HEK293 (cell line): ENCODE measurements at regions not wholly inside any gene's neighbourhood (a gene's known extent, or its start where the extent isn't known, plus 50 kb on each side); places are given as distances from the start of the nearest gene placed in this dataset.

Source experiments
- CTCF ChIA-PET: fragments of 350-600 bp; formaldehyde crosslinking; extraction: SDS; loops from one replicate; lab custom pipeline; 2021; ENCODE audit warnings: antibody characterized with exemption; lab: Yijun Ruan, JAX
- POLR2A ChIA-PET: fragments of 300-600 bp; formaldehyde crosslinking; extraction: SDS; loops from one replicate; lab custom pipeline; 2020; ENCODE audit warnings: antibody characterized with exemption, inconsistent platforms; lab: Yijun Ruan, JAX
- H3K27ac ChIP-seq: fragments of 200-500 bp; sonication (Bioruptor generic); 2 replicates; pipeline ENCODE4 v1.5.1; 2014; ENCODE audit warnings: low read depth, low read length, control low read depth, inconsistent platforms; ENCODE audit errors: extremely low read depth
- H3K36me3 ChIP-seq, 2 experiments: fragments of 200-500 bp in 1 of 2; sonication (Bioruptor generic) in 1 of 2; 1 replicate in 1 of 2; 2 replicates in 1 of 2; pipeline ENCODE4 v1.5.1; 2014 to 2017; ENCODE audit warnings: inconsistent platforms in 2 of 2, low read length in 2 of 2; ENCODE audit not compliant: control insufficient read depth in 2 of 2, insufficient read depth in 1 of 2
- H3K4me1 ChIP-seq: fragments of 200-500 bp; sonication (Bioruptor generic); 2 replicates; pipeline ENCODE4 v1.5.1; 2014; ENCODE audit warnings: mild to moderate bottlenecking, low read length, inconsistent platforms; ENCODE audit not compliant: control insufficient read depth, insufficient read depth
- H3K4me3 ChIP-seq: 2 replicates; pipeline ENCODE4 v1.5.1; 2011; ENCODE audit warnings: low read depth, mild to moderate bottlenecking, control low read depth, low read length, moderate library complexity
- H3K9me3 ChIP-seq: fragments of 200-500 bp; sonication (Bioruptor generic); 2 replicates; pipeline ENCODE4 v1.5.1; 2014; ENCODE audit warnings: low read depth, low read length, inconsistent platforms; ENCODE audit not compliant: control insufficient read depth, insufficient read depth
- GLI2 ChIP-seq: fragments of 450-650 bp; formaldehyde crosslinking; IDR thresholded peaks from 2 replicates; pipeline ENCODE4; 2017; ENCODE audit warnings: missing biosample characterization, missing genetic modification characterization, low read depth, borderline replicate concordance
- SCRT1 ChIP-seq: fragments of 450-650 bp; formaldehyde crosslinking; IDR thresholded peaks from 2 replicates; pipeline ENCODE4 v1.5.1; 2016; ENCODE audit warnings: missing biosample characterization, missing genetic modification characterization, borderline replicate concordance
- SCRT2 ChIP-seq: fragments of 450-650 bp; formaldehyde crosslinking; IDR thresholded peaks from 2 replicates; pipeline ENCODE4 v1.5.1; 2016; ENCODE audit warnings: missing biosample characterization, missing genetic modification characterization
- ZEB2 ChIP-seq: fragments of 450-650 bp; formaldehyde crosslinking; IDR thresholded peaks from 2 replicates; pipeline ENCODE4 v1.5.1; 2016; ENCODE audit warnings: missing biosample characterization, missing genetic modification characterization
- ZNF121 ChIP-seq: fragments of 450-650 bp; formaldehyde crosslinking; IDR thresholded peaks from 2 replicates; pipeline ENCODE4 v1.5.1; 2016; ENCODE audit warnings: missing biosample characterization, missing genetic modification characterization
- ZNF202 ChIP-seq: fragments of 450-650 bp; formaldehyde crosslinking; IDR thresholded peaks from 2 replicates; pipeline ENCODE4 v1.5.1; 2016; ENCODE audit warnings: missing biosample characterization, missing genetic modification characterization, borderline replicate concordance
- ZNF223 ChIP-seq: fragments of 450-650 bp; formaldehyde crosslinking; IDR thresholded peaks from 2 replicates; pipeline ENCODE4 v1.5.1; 2016; ENCODE audit warnings: missing biosample characterization, missing genetic modification characterization
- ZNF23 ChIP-seq: fragments of 450-650 bp; formaldehyde crosslinking; IDR thresholded peaks from 2 replicates; pipeline ENCODE4 v1.5.1; 2016; ENCODE audit warnings: missing biosample characterization, missing genetic modification characterization, borderline replicate concordance
- ZNF341 ChIP-seq: fragments of 450-650 bp; formaldehyde crosslinking; IDR thresholded peaks from 2 replicates; pipeline ENCODE4; 2016; ENCODE audit warnings: low read depth, missing biosample characterization, missing genetic modification characterization
- ZNF426 ChIP-seq: fragments of 450-650 bp; formaldehyde crosslinking; IDR thresholded peaks from 2 replicates; pipeline ENCODE4 v1.5.1; 2017; ENCODE audit warnings: missing biosample characterization, missing genetic modification characterization, mild to moderate bottlenecking, inconsistent platforms, moderate library complexity
- ZNF529 ChIP-seq: fragments of 450-650 bp; formaldehyde crosslinking; IDR thresholded peaks from 2 replicates; pipeline ENCODE4 v1.5.1; 2017; ENCODE audit warnings: missing genetic modification characterization, missing biosample characterization; ENCODE audit not compliant: insufficient replicate concordance
- ZNF600 ChIP-seq: fragments of 450-650 bp; formaldehyde crosslinking; IDR thresholded peaks from 2 replicates; pipeline ENCODE4 v1.5.1; 2016; ENCODE audit warnings: missing biosample characterization, missing genetic modification characterization
- ZNF610 ChIP-seq: fragments of 450-650 bp; formaldehyde crosslinking; IDR thresholded peaks from 2 replicates; pipeline ENCODE4 v1.5.1; 2016; ENCODE audit warnings: missing biosample characterization, missing genetic modification characterization, borderline replicate concordance
- ZNF701 ChIP-seq: fragments of 450-650 bp; formaldehyde crosslinking; IDR thresholded peaks from 2 replicates; pipeline ENCODE4 v1.5.1; 2016; ENCODE audit warnings: missing biosample characterization, missing genetic modification characterization
- ZNF785 ChIP-seq: fragments of 450-650 bp; formaldehyde crosslinking; IDR thresholded peaks from 2 replicates; pipeline ENCODE4 v1.5.1; 2016; ENCODE audit warnings: missing biosample characterization, missing genetic modification characterization
- ZNF843 ChIP-seq: fragments of 450-650 bp; formaldehyde crosslinking; IDR thresholded peaks from 2 replicates; pipeline ENCODE4 v1.5.1; 2016; ENCODE audit warnings: missing biosample characterization, missing genetic modification characterization
- TF ChIP-seq, protein P1 (sequence below): fragments of 450-650 bp; formaldehyde crosslinking; IDR thresholded peaks from 2 replicates; pipeline ENCODE4 v1.5.1; 2016; ENCODE audit warnings: missing biosample characterization, missing genetic modification characterization, low read depth
- TF ChIP-seq, protein P2 (sequence below): fragments of 450-650 bp; IDR thresholded peaks from 2 replicates; pipeline ENCODE4 v1.5.1; 2018; ENCODE audit warnings: missing biosample characterization, missing genetic modification characterization
- TF ChIP-seq, protein P3 (sequence below): fragments of 450-650 bp; formaldehyde crosslinking; IDR thresholded peaks from 2 replicates; pipeline ENCODE4 v1.5.1; 2016; ENCODE audit warnings: missing biosample characterization, missing genetic modification characterization
- TF ChIP-seq, protein P4 (sequence below): fragments of 450-650 bp; formaldehyde crosslinking; IDR thresholded peaks from 2 replicates; pipeline ENCODE4 v1.5.1; 2017; ENCODE audit warnings: missing biosample characterization, mild to moderate bottlenecking, missing genetic modification characterization, moderate library complexity

DNA sequence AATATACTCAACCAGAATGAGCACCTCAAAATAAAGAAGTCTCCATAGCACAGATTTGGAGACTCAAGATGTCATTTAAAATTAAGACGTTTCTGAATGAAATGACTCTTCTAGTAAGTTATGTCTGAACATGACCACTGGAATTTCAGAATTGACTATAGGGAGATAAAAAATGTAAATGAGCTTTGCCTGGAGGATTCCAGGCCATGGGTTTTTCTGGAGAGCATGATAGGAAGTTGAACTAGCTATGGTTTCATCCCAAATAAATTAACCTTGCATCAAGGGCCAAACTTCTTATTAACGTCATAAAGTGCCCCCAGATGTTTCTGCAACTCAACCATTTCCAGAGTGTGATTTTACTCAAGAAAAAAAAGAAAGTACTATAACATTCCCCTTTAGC, 222.6 kb upstream of the NR2F2 start:
- TF ChIP-seq, protein P1, sequence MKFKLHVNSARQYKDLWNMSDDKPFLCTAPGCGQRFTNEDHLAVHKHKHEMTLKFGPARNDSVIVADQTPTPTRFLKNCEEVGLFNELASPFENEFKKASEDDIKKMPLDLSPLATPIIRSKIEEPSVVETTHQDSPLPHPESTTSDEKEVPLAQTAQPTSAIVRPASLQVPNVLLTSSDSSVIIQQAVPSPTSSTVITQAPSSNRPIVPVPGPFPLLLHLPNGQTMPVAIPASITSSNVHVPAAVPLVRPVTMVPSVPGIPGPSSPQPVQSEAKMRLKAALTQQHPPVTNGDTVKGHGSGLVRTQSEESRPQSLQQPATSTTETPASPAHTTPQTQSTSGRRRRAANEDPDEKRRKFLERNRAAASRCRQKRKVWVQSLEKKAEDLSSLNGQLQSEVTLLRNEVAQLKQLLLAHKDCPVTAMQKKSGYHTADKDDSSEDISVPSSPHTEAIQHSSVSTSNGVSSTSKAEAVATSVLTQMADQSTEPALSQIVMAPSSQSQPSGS (tag by site-specific recombination): no peak
- no peak for TF ChIP-seq GLI2 (tag by site-specific recombination)
- TF ChIP-seq ZNF785 (tag by site-specific recombination): no peak
- no peak for TF ChIP-seq ZNF202 (tag by site-specific recombination)
- TF ChIP-seq ZNF529: no peak
- H3K4me1 ChIP-seq: no peaks in the 10 kb centered on the region
- CTCF ChIA-PET: interaction anchor here (0.6 kb wide), 1 partner anchor 248 kb away, joined by 3 read pairs; no protein-coding TSS in a partner anchor
- H3K27ac ChIP-seq: no peak overlapping the region
- no peaks in the 10 kb centered on the region for H3K36me3 ChIP-seq
- H3K4me3 ChIP-seq: no peak overlapping the region
- H3K9me3 ChIP-seq: no peaks in the 10 kb centered on the region
- POLR2A ChIA-PET: no interaction called here

DNA sequence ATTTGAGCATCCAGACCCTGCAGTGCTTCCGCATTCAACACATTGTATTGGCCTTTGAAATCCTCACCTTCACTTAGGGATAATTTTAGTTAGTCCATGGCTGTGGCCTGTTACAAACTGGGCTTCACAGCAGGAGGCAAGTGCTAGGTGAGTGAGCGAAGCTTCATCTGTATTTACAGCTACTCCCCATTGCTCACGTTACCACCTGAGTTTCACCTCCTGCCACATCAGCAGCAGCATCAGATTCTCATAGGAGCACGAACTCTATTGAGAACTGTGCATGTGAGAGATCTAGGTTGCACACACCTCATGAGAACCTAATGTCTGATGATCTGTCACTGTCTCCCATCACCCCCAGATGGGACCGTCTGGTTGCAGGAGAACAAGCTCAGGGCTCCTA, 222.1 kb upstream of the NR2F2 start:
- TF ChIP-seq, protein P2, sequence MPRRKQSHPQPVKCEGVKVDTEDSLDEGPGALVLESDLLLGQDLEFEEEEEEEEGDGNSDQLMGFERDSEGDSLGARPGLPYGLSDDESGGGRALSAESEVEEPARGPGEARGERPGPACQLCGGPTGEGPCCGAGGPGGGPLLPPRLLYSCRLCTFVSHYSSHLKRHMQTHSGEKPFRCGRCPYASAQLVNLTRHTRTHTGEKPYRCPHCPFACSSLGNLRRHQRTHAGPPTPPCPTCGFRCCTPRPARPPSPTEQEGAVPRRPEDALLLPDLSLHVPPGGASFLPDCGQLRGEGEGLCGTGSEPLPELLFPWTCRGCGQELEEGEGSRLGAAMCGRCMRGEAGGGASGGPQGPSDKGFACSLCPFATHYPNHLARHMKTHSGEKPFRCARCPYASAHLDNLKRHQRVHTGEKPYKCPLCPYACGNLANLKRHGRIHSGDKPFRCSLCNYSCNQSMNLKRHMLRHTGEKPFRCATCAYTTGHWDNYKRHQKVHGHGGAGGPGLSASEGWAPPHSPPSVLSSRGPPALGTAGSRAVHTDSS (tag by site-specific recombination): no peak
- TF ChIP-seq ZNF610: peak; percentile 94

DNA sequence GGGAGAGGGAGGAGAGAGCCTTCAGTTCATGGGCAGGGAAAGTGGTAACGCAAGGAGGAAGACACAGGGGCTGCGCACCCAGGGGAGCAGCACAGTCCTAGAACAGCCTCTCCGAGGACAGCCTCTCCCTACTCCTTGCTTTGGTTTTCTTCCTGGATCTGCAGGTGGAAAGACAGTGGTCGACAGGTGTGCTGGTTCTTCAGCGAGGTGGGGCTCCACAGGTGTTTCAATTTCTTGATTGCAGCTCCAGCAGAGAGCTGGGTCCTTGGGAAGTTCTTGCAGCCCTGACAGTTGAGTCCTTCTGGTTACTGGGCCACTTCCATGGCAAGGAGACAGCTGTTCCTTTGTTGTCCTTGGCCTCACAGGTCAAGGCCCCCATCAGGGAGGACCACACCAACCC, 220.7 kb upstream of the NR2F2 start:
- TF ChIP-seq ZNF341 (no peak; the same call in 1 of the 2 replicates), ZNF701 (tag by site-specific recombination) (no peak), ZNF600 (no peak), ZNF223 (tag by site-specific recombination) (no peak), ZEB2 (no peak), SCRT2 (peak; percentile 68), ZNF23 (tag by site-specific recombination) (no peak), ZNF426 (tag by site-specific recombination) (no peak), ZNF843 (tag by site-specific recombination) (no peak), SCRT1 (peak; percentile 83), ZNF121 (tag by site-specific recombination) (no peak), GLI2 (tag by site-specific recombination) (no peak)
- TF ChIP-seq, protein P3, sequence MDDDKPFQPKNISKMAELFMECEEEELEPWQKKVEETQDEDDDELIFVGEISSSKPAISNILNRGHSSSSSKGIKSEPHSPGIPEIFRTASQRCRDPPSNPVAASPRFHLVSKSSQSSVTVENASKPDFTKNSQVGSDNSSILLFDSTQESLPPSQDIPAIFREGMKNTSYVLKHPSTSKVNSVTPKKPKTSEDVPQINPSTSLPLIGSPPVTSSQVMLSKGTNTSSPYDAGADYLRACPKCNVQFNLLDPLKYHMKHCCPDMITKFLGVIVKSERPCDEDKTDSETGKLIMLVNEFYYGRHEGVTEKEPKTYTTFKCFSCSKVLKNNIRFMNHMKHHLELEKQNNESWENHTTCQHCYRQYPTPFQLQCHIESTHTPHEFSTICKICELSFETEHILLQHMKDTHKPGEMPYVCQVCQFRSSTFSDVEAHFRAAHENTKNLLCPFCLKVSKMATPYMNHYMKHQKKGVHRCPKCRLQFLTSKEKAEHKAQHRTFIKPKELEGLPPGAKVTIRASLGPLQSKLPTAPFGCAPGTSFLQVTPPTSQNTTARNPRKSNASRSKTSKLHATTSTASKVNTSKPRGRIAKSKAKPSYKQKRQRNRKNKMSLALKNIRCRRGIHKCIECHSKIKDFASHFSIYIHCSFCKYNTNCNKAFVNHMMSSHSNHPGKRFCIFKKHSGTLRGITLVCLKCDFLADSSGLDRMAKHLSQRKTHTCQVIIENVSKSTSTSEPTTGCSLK: no peak
- TF ChIP-seq, protein P4, sequence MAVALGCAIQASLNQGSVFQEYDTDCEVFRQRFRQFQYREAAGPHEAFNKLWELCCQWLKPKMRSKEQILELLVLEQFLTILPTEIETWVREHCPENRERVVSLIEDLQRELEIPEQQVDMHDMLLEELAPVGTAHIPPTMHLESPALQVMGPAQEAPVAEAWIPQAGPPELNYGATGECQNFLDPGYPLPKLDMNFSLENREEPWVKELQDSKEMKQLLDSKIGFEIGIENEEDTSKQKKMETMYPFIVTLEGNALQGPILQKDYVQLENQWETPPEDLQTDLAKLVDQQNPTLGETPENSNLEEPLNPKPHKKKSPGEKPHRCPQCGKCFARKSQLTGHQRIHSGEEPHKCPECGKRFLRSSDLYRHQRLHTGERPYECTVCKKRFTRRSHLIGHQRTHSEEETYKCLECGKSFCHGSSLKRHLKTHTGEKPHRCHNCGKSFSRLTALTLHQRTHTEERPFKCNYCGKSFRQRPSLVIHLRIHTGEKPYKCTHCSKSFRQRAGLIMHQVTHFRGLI (tag by site-specific recombination): no peak
- POLR2A ChIA-PET: no interaction called here

More for the DNA sequence above, 222.1 kb upstream of the NR2F2 start:
- H3K4me1 ChIP-seq: no peaks in the 10 kb centered on the region
- no peaks in the 10 kb centered on the region for H3K9me3 ChIP-seq
- no peaks in the 10 kb centered on the region for H3K36me3 ChIP-seq
- H3K4me3 ChIP-seq: no peak overlapping the region
- H3K27ac ChIP-seq: no peak overlapping the region
- ChIA-PET POLR2A (no interaction called here), CTCF (no interaction called here)

More for the DNA sequence above, 220.7 kb upstream of the NR2F2 start:
- H3K4me1 ChIP-seq: no peaks in the 10 kb centered on the region
- CTCF ChIA-PET: no interaction called here
- H3K9me3 ChIP-seq: no peaks in the 10 kb centered on the region
- no peak overlapping the region for H3K27ac ChIP-seq
- no peaks in the 10 kb centered on the region for H3K36me3 ChIP-seq
- no peak overlapping the region for H3K4me3 ChIP-seq
